ENCODE measurements at regions not wholly inside any gene's neighbourhood (a gene's known extent, or its start where the extent isn't known, plus 50 kb on each side); places are given as distances from the start of the nearest gene placed in this dataset.
A peak's percentile ranks its signal among the peaks of the same experiment; 100 is the strongest.

- DNase-seq = no peak
Measured at GRCh38 chr10:33732161-33732680, 397.8 kb upstream of the NRP1 start.

- DNase-seq = no peak
Measured at GRCh38 chr10:33731322-33731721, 396.9 kb upstream of the NRP1 start.

- DNase-seq = no peak
Measured at GRCh38 chr10:33725430-33725829, 391.0 kb upstream of the NRP1 start.

GRCh38 chr10:33723181-33723580, 388.7 kb upstream of the NRP1 start:
- no peak for DNase-seq

GRCh38 chr10:33722067-33722466, 387.6 kb upstream of the NRP1 start:
- no peak for DNase-seq

GRCh38 chr10:33721509-33721908, 387.0 kb upstream of the NRP1 start:
- no peak for DNase-seq

- no peak for DNase-seq
Measured at GRCh38 chr10:33720161-33720560, 385.7 kb upstream of the NRP1 start.

GRCh38 chr10:33719005-33719703, 384.7 kb upstream of the NRP1 start:
- DNase-seq = no peak

GRCh38 chr10:33716501-33717267, 382.2 kb upstream of the NRP1 start:
- no peak for DNase-seq

- no peak for DNase-seq
Measured at GRCh38 chr10:33715303-33715975, 381.0 kb upstream of the NRP1 start.

- no peak for DNase-seq
Measured at GRCh38 chr10:33712825-33713224, 378.4 kb upstream of the NRP1 start.

- DNase-seq = no peak
Measured at GRCh38 chr10:33710006-33710405, 375.5 kb upstream of the NRP1 start.

- no peak for DNase-seq
Measured at GRCh38 chr10:33709008-33709753, 374.7 kb upstream of the NRP1 start.

- DNase-seq = no peak
Measured at GRCh38 chr10:33708561-33708960, 374.1 kb upstream of the NRP1 start.

- DNase-seq = no peak
Measured at GRCh38 chr10:33706746-33707145, 372.3 kb upstream of the NRP1 start.

- DNase-seq = no peak
Measured at GRCh38 chr10:33706191-33706590, 371.7 kb upstream of the NRP1 start.

- no peak for DNase-seq
Measured at GRCh38 chr10:33704214-33704830, 369.9 kb upstream of the NRP1 start.

GRCh38 chr10:33703501-33704213, 369.2 kb upstream of the NRP1 start:
- peak; percentile 46 for DNase-seq

GRCh38 chr10:33698033-33698432, 363.6 kb upstream of the NRP1 start:
- no peak for DNase-seq

- DNase-seq = no peak
Measured at GRCh38 chr10:33697016-33697415, 362.5 kb upstream of the NRP1 start.

GRCh38 chr10:33695536-33695935, 361.1 kb upstream of the NRP1 start:
- DNase-seq = no peak

- DNase-seq = peak; percentile 55
Measured at GRCh38 chr10:33690536-33690935, 356.1 kb upstream of the NRP1 start.
